HCT116 (cell line): ENCODE measurements at regions not wholly inside any gene's neighbourhood (a gene's known extent, or its start where the extent isn't known, plus 50 kb on each side); places are given as distances from the start of the nearest gene placed in this dataset.

Source experiments
- ATAC-seq: fragments of 200-7000 bp; cut with Tn5 transposase; 2 replicates; pipeline ENCODE4 v1.9.1; 2020; ENCODE audit warnings: mild to moderate bottlenecking, moderate library complexity
- BruUV-seq: library from RNA; stranded (reverse); fragments of 400-500 nt; replicated peaks from 2 replicates; lab custom pipeline; 2021; lab: Mats Ljungman, UMichigan
- CTCF ChIA-PET: fragments of 300-600 bp; sonication (Branson Sonifier 250); formaldehyde crosslinking; loops from one replicate; lab custom pipeline; 2021; ENCODE audit warnings: antibody characterized with exemption; lab: Charles Lee
- POLR2A ChIA-PET: fragments of 300-600, 350-600 bp; sonication (Branson Sonifier 250); formaldehyde crosslinking; loops from one replicate; lab custom pipeline; 2021; ENCODE audit warnings: antibody characterized with exemption; lab: Charles Lee
- RAD21 ChIA-PET, 2 experiments: fragments of 300-600 bp; sonication (Branson Sonifier 250); formaldehyde crosslinking; loops; one replicate each; lab custom pipeline; 2023; ENCODE audit warnings: low total read pairs in 2 of 2; ENCODE audit not compliant: uncharacterized antibody in 2 of 2, unreplicated experiment in 2 of 2, low non-redundant PET in 1 of 2; lab: Charles Lee
- DNase-seq: peaks from one replicate; pipeline ENCODE4 v3.0.0-alpha.2; 2010; ENCODE audit warnings: low read depth, low spot score
- H2AFZ ChIP-seq: fragments of 200-600 bp; shearing (Covaris generic), sonication (generic); 2 replicates; pipeline ENCODE4 v1.6.1; 2017; ENCODE audit warnings: low read depth, mixed run types, mixed read lengths, antibody characterized with exemption, low read length; ENCODE audit not compliant: poor library complexity, severe bottlenecking
- H3K27ac ChIP-seq: 2 replicates; pipeline ENCODE4 v1.5.1; 2012; ENCODE audit warnings: low read depth, low read length
- H3K27me3 ChIP-seq: fragments of 200-600 bp; sonication (generic); 2 replicates; pipeline ENCODE4 v1.6.1; 2016; ENCODE audit warnings: mixed run types, low read length, mixed read lengths; ENCODE audit not compliant: insufficient read depth
- H3K36me3 ChIP-seq, 2 experiments: fragments of 200-500 bp in 1 of 2; fragments of 200-600 bp in 1 of 2; sonication (Bioruptor generic) in 1 of 2; sonication (generic) in 1 of 2; 2 replicates each; pipeline versions ENCODE4 v1.5.1 to v1.6.1; 2014 to 2016; ENCODE audit warnings: low read length in 2 of 2, inconsistent platforms in 1 of 2, mixed read lengths in 1 of 2, mixed run types in 1 of 2; ENCODE audit not compliant: insufficient read depth in 2 of 2, control insufficient read depth in 1 of 2
- H3K4me1 ChIP-seq, 2 experiments: fragments of 200-600 bp in 1 of 2; sonication (generic) in 1 of 2; 2 replicates each; pipeline versions ENCODE4 v1.5.1 to v1.6.1; 2012 to 2017; ENCODE audit warnings: low read length in 2 of 2, inconsistent platforms in 1 of 2, mild to moderate bottlenecking in 1 of 2, mixed read lengths in 1 of 2, mixed run types in 1 of 2, moderate library complexity in 1 of 2; ENCODE audit not compliant: insufficient read depth in 2 of 2, control insufficient read depth in 1 of 2
- H3K4me2 ChIP-seq: fragments of 200-600 bp; sonication (generic); 2 replicates; pipeline ENCODE4 v1.6.1; 2017; ENCODE audit warnings: mixed run types, low read length, mixed read lengths
- H3K4me3 ChIP-seq, 2 experiments: fragments of 200-600 bp in 1 of 2; sonication (generic) in 1 of 2; replicated peaks in 1 of 2; 2 replicates each; pipeline ENCODE4 v1.5.1; 2011 to 2016; ENCODE audit warnings: low read length in 2 of 2, control low read depth in 1 of 2, low read depth in 1 of 2, mild to moderate bottlenecking in 1 of 2, mixed read lengths in 1 of 2, mixed run types in 1 of 2
- H3K79me2 ChIP-seq: fragments of 200-600 bp; sonication (generic); 2 replicates; pipeline ENCODE4 v1.6.1; 2017; ENCODE audit warnings: mild to moderate bottlenecking, mixed run types, low read length, moderate library complexity, mixed read lengths; ENCODE audit not compliant: insufficient read depth
- H3K9ac ChIP-seq: fragments of 200-600 bp; sonication (generic); 2 replicates; pipeline ENCODE4 v1.6.1; 2016; ENCODE audit warnings: low read length, mixed read lengths
- H3K9me2 ChIP-seq: fragments of 200-600 bp; sonication (generic), shearing (Covaris generic); 2 replicates; pipeline ENCODE4 v1.6.1; 2017; ENCODE audit warnings: mixed run types, mild to moderate bottlenecking, moderate library complexity; ENCODE audit not compliant: insufficient read depth
- H3K9me3 ChIP-seq, 2 experiments: fragments of 200-500 bp in 1 of 2; fragments of 200-600 bp in 1 of 2; sonication (Bioruptor generic) in 1 of 2; sonication (generic) in 1 of 2; 2 replicates each; pipeline ENCODE4 v1.6.1; 2014 to 2017; ENCODE audit warnings: low read length in 2 of 2, mixed read lengths in 2 of 2, inconsistent platforms in 1 of 2, low read depth in 1 of 2, mild to moderate bottlenecking in 1 of 2, mixed run types in 1 of 2, moderate library complexity in 1 of 2; ENCODE audit not compliant: control insufficient read depth in 1 of 2, insufficient read depth in 1 of 2
- H4K20me1 ChIP-seq: fragments of 200-600 bp; sonication (generic), shearing (Covaris generic); 2 replicates; pipeline ENCODE4 v1.6.1; 2017; ENCODE audit warnings: mixed run types, mild to moderate bottlenecking, moderate library complexity; ENCODE audit not compliant: insufficient read depth
- ATF3 ChIP-seq: IDR thresholded peaks from 2 replicates; pipeline ENCODE4 v1.6.1; 2012
- CTCF ChIP-seq, 3 experiments: fragments of 200-600 bp in 1 of 3; sonication (generic) in 1 of 3; IDR thresholded peaks in 2 of 3; conservative IDR thresholded peaks in 1 of 3; 2 replicates each; pipeline ENCODE4 v1.5.1; 2012 to 2017; ENCODE audit warnings: low read depth in 2 of 3, low read length in 2 of 3, antibody characterized with exemption in 1 of 3, borderline replicate concordance in 1 of 3, control low read depth in 1 of 3, mild to moderate bottlenecking in 1 of 3, mixed read lengths in 1 of 3, mixed run types in 1 of 3, moderate library complexity in 1 of 3; ENCODE audit not compliant: insufficient read depth in 1 of 3
- ELF1 ChIP-seq: IDR thresholded peaks from 2 replicates; pipeline ENCODE4 v1.6.1; 2012; ENCODE audit warnings: low read depth, borderline replicate concordance
- EZH2 ChIP-seq: fragments of 200-600 bp; sonication (generic); IDR thresholded peaks from 2 replicates; pipeline ENCODE4 v1.6.1; 2017; ENCODE audit warnings: antibody characterized with exemption, mixed run types
- EZH2phosphoT487 ChIP-seq: fragments of 200-600 bp; IDR thresholded peaks from 2 replicates; pipeline ENCODE4 v1.6.1; 2018; ENCODE audit warnings: antibody characterized with exemption, borderline replicate concordance
- JUND ChIP-seq: IDR thresholded peaks from 2 replicates; pipeline ENCODE4 v1.6.1; 2012
- MAX ChIP-seq: IDR thresholded peaks from 2 replicates; pipeline ENCODE4 v1.6.1; 2012
- REST ChIP-seq: IDR thresholded peaks from 2 replicates; pipeline ENCODE4 v1.6.1; 2012; ENCODE audit warnings: low read depth
- SIN3A ChIP-seq: IDR thresholded peaks from 2 replicates; pipeline ENCODE4 v1.6.1; 2012; ENCODE audit warnings: low read depth
- SRF ChIP-seq: IDR thresholded peaks from 2 replicates; pipeline ENCODE4 v1.6.1; 2012; ENCODE audit warnings: low read depth
- TCF7L2 ChIP-seq: IDR thresholded peaks from 2 replicates; pipeline ENCODE4 v1.7.0; 2011; ENCODE audit warnings: borderline replicate concordance, inconsistent platforms; ENCODE audit not compliant: insufficient read depth, insufficient read length; ENCODE audit errors: extremely low read depth
- ZNF274 ChIP-seq: fragments of 200-500 bp; sonication (Bioruptor generic); IDR thresholded peaks from 2 replicates; pipeline ENCODE4 v1.6.1; 2014; ENCODE audit warnings: mild to moderate bottlenecking, low read depth, low read length, inconsistent platforms
- intact Hi-C: fragments of 100-400 bp; cut with micrococcal nuclease; formaldehyde crosslinking; loops from 2 replicates; pipeline ENCODE4 v1.10.0; 2022

GRCh38 chr5:166356096-166356495, 1935.3 kb upstream of the WWC1 start:
- Histone ChIP-seq H4K20me1 (no peaks in the 10 kb centered on the region), H3K36me3 (no peaks in the 10 kb centered on the region), H3K27me3 (no peaks in the 10 kb centered on the region), H3K9me3 (peaks cover 3 to 31% of the 10 kb centered on the region in 2 experiments; a peak in 2 of 4 replicates), H3K9ac (no peak overlapping the region), H3K27ac (no peak overlapping the region), H2AFZ (no peak overlapping the region), H3K4me1 (no peaks in the 10 kb centered on the region), H3K4me3 (no peak overlapping the region), H3K9me2 (no peaks in the 10 kb centered on the region), H3K4me2 (no peak overlapping the region), H3K79me2 (no peaks in the 10 kb centered on the region)
- ChIA-PET RAD21 (no interaction called here), POLR2A (no interaction called here), CTCF (no interaction called here)
- ATAC-seq: no peak
- TF ChIP-seq SIN3A: no peak
- TF ChIP-seq ELF1: no peak
- no peak for TF ChIP-seq JUND
- no peak for TF ChIP-seq CTCF (IDR thresholded peaks at IDR 0.05 in 2 of 3, conservative IDR thresholded peaks at IDR 0.05 in 1 of 3; ENCODE audit: borderline replicate concordance in 1 of 3, insufficient read depth in 1 of 3, low read depth in 2 of 3, low read length in 2 of 3)
- no peak for TF ChIP-seq EZH2
- TF ChIP-seq ZNF274: no peak
- TF ChIP-seq MAX: no peak
- TF ChIP-seq EZH2phosphoT487: no peak
- no peak for TF ChIP-seq REST
- no peak for TF ChIP-seq TCF7L2
- TF ChIP-seq SRF: no peak
- no peak for TF ChIP-seq ATF3
- no peak for DNase-seq
- no TSS peak for BruUV-seq
- intact Hi-C loops: no loop called here
